ENCODE measurements at regions not wholly inside any gene's neighbourhood (a gene's known extent, or its start where the extent isn't known, plus 50 kb on each side); places are given as distances from the start of the nearest gene placed in this dataset.
A peak's percentile ranks its signal among the peaks of the same experiment; 100 is the strongest.

DNA sequence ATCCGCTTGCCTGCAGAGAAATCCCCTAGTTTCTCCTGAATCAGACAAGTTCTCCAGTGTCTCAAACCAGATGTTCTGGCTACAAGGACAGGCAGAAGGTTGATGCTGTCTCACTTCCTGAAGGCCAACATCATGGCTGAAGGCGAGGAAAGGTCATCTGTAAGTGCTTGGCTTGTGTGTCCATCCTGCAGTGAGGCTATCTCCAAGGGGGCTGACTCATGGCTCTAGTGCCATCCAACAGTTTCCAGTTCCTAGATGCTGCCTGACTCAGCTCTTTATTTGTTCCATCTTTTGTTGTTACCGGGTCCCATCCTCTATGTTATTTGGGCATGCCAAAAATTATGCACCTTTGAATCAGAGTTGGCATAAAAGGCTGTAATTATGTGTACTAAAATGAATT lies 232.1 kb upstream of the TBX3 start:
- Histone ChIP-seq H3K27me3 (ENCODE audit: control insufficient read depth in 2 of 2, insufficient read depth in 2 of 2, low read length in 2 of 2) (peaks cover 0 to 3% of the 10 kb centered on the region in 2 experiments; a peak in 1 of 5 replicates), H3K9me3 (replicated peaks; ENCODE audit: control insufficient read depth, insufficient read depth, low read depth, low read length) (no peaks in the 10 kb centered on the region), H3K4me3 (no peak overlapping the region), H3K9me1 (ENCODE audit: control insufficient read depth, insufficient read depth, low read length) (no peaks in the 10 kb centered on the region), H3K4me2 (ENCODE audit: insufficient read depth, low read length) (no peak overlapping the region), H3K36me3 (ENCODE audit: control insufficient read depth, insufficient read depth, low read length) (no peaks in the 10 kb centered on the region), H3K9ac (ENCODE audit: insufficient read depth in 1 of 2, low read depth in 2 of 2, low read length in 2 of 2) (no peak overlapping the region), H3K4me1 (replicated peaks in 1 of 2; ENCODE audit: control insufficient read depth in 2 of 2, insufficient read depth in 2 of 2, low read length in 2 of 2) (no peaks in the 10 kb centered on the region), H3K79me2 (ENCODE audit: control insufficient read depth, insufficient read depth, low read length) (no peaks in the 10 kb centered on the region), H4K20me1 (replicated peaks; ENCODE audit: control insufficient read depth, insufficient read depth, low read length) (no peaks in the 10 kb centered on the region), H3K27ac (ENCODE audit: extremely low read depth, low read depth, low read length) (no peak overlapping the region), H2AFZ (ENCODE audit: low read depth, low read length) (no peak overlapping the region)
- DNase-seq (ENCODE audit: extremely low read depth in 1 of 4, low spot score in 3 of 4) (no peak), FAIRE-seq (no peak), ATAC-seq (no peak)
- 2% methylated on average over 3 of the region's 3 CpGs for WGBS (ENCODE audit: insufficient coverage, low coverage, missing lambda C conversion rate)
- intact Hi-C loops (cut with micrococcal nuclease) (no loop called here), in situ Hi-C loops (cut with MboI) (no loop called here)
- CTCF ChIA-PET (ENCODE audit: low intra/inter-chr PET ratio): no interaction called here
- POLR2A ChIA-PET: interaction anchor here (0.6 kb wide), 1 partner anchor 68 kb away, joined by 3 read pairs; no protein-coding TSS in a partner anchor
- BruUV-seq (replicated peaks): no TSS peak
- no peak for TF ChIP-seq ZSCAN32 (CRISPR knock-in tag; IDR thresholded peaks at IDR 0.05)
- no peak for TF ChIP-seq ZNF57 (CRISPR knock-in tag; IDR thresholded peaks at IDR 0.05)
- no peak for TF ChIP-seq KAT7 (CRISPR knock-in tag; IDR thresholded peaks at IDR 0.05; ENCODE audit: borderline replicate concordance)
- TF ChIP-seq POLR2G (IDR thresholded peaks at IDR 0.05; ENCODE audit: low read depth, low read length): no peak
- TF ChIP-seq ZNF639 (CRISPR knock-in tag; conservative IDR thresholded peaks at IDR 0.05 in 1 of 2, IDR thresholded peaks at IDR 0.05 in 1 of 2): peak in 1 of 2 experiments; percentile 49; a peak in 1 of 4 replicates
- no peak for TF ChIP-seq EHMT2 (IDR thresholded peaks at IDR 0.05)
- 0 out of 2 replicates have a peak, but pooled peaks have one; percentile 17 for TF ChIP-seq ZNF316 (IDR thresholded peaks at IDR 0.05)
- no peak for TF ChIP-seq ZNF431 (CRISPR knock-in tag; IDR thresholded peaks at IDR 0.05)
- TF ChIP-seq ZNF778 (CRISPR knock-in tag; IDR thresholded peaks at IDR 0.05): no peak
- no peak for TF ChIP-seq ZNF586 (CRISPR knock-in tag; conservative IDR thresholded peaks at IDR 0.05)
- no peak for TF ChIP-seq MTF1 (CRISPR knock-in tag; IDR thresholded peaks at IDR 0.05; ENCODE audit: borderline replicate concordance)
- no peak for TF ChIP-seq DIDO1 (tag; IDR thresholded peaks at IDR 0.05; ENCODE audit: low read depth)
- TF ChIP-seq MEIS2 (IDR thresholded peaks at IDR 0.05; ENCODE audit: partially characterized antibody): no peak
- TF ChIP-seq ZNF695 (CRISPR knock-in tag; IDR thresholded peaks at IDR 0.05): no peak
- no peak for TF ChIP-seq FOS (IDR thresholded peaks at IDR 0.05; ENCODE audit: extremely low read depth, insufficient read length)
- TF ChIP-seq THAP12 (CRISPR knock-in tag; IDR thresholded peaks at IDR 0.05): no peak
- no peak for TF ChIP-seq TBL1XR1 (IDR thresholded peaks at IDR 0.05; ENCODE audit: low read length in 2 of 2)
- no peak for TF ChIP-seq HNRNPUL1 (IDR thresholded peaks at IDR 0.05; ENCODE audit: low read length)
- no peak for TF ChIP-seq PRPF4 (IDR thresholded peaks at IDR 0.05; ENCODE audit: insufficient read depth, low read depth, low read length, poor library complexity, severe bottlenecking)
- no peak for TF ChIP-seq PTTG1 (tag; IDR thresholded peaks at IDR 0.05; ENCODE audit: low read depth)
- peak; percentile 31; the same call in 1 of the 2 replicates for TF ChIP-seq MAFG (tag; conservative IDR thresholded peaks at IDR 0.05)
- no peak for TF ChIP-seq BCL6 (CRISPR knock-in tag; IDR thresholded peaks at IDR 0.05)
- peak; percentile 37 for TF ChIP-seq C11orf30 (IDR thresholded peaks at IDR 0.05; ENCODE audit: low read depth)

Measured in K562 (cell line).